CD4-positive, alpha-beta T cell treated with Interferon alpha-2 for 1 hour (primary cell): ENCODE measurements at regions not wholly inside any gene's neighbourhood (a gene's known extent, or its start where the extent isn't known, plus 50 kb on each side); places are given as distances from the start of the nearest gene placed in this dataset.
A peak's percentile ranks its signal among the peaks of the same experiment; 100 is the strongest.

Experiments used
- DNase-seq, 2 donors: peaks; one replicate each; pipeline ENCODE4 v3.0.0-alpha.2; 2020 to 2022

- peak in 1 of 2 donors; percentile 36 for DNase-seq
These were observed 154.1 kb upstream of the CD180 start for GRCh38 chr5:67350618-67351201.

DNA sequence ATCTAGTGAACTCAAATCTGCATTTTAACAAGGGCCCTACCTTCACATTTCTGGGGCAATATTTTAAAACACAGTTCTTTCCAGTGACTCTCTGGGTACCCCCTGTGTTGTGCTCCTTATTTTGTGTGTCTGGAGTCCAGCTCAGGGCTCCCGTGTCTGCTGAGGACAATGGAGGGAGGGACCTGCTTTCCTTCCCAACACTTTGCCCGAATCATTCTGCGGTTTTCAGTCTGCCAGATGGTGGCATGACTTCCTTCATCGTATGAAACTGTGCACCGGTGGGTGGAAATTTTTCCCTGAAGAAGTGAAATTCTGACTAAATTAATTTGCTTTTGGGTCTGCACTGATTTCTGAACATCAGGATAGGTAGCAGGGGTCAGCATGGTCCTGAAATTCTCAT lies 153.6 kb upstream of the CD180 start:
- DNase-seq = no peak

DNA sequence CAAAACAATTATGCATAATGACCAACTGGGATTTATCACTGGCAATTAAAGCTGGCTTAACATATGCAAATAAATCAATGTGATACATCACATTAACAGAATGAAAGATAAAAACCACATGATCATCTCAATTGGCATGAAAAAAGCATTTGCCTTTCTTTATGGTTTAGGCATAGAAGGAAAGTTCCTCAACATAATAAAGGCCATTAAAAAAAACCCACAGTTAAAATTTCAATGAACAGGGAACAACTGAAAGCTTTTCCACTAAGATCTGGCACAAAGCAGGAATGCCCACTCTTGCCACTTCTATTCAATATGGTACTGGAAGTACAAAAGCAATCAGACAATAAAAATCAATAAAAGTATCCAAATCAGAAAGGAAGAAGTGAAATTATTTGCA lies 151.2 kb upstream of the CD180 start:
- no peak for DNase-seq

GRCh38 chr5:67346611-67347010 lies 150.0 kb upstream of the CD180 start:
- DNase-seq = no peak

GRCh38 chr5:67344870-67345269 lies 148.3 kb upstream of the CD180 start:
- DNase-seq = no peak

DNA sequence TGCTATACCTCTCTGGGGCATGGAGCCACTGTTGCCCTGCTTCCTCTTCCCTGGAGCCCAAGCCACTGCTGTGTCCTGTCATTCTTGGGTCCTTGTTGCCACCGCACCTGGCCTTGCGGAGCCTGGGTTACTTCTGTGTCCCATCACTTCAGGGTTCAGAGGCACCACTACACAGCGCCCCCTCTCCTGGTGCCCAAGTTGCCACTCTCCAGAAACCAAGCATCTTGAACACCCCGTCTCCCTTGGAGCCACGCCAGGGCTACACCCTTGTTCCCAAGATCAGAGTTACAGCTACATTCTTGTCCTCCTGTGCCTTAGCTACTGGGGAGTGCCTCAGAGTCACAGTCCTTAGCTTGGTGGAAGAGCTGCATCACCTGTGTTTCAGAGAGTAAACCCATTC lies 147.2 kb upstream of the CD180 start:
- DNase-seq = no peak

GRCh38 chr5:67341478-67341877 lies 144.9 kb upstream of the CD180 start:
- DNase-seq = no peak

GRCh38 chr5:67339219-67339767 lies 142.7 kb upstream of the CD180 start:
- DNase-seq = no peak

- no peak for DNase-seq
These were observed 141.8 kb upstream of the CD180 start for GRCh38 chr5:67338421-67338820.

- no peak for DNase-seq
These were observed 141.2 kb upstream of the CD180 start for GRCh38 chr5:67337751-67338150.

DNA sequence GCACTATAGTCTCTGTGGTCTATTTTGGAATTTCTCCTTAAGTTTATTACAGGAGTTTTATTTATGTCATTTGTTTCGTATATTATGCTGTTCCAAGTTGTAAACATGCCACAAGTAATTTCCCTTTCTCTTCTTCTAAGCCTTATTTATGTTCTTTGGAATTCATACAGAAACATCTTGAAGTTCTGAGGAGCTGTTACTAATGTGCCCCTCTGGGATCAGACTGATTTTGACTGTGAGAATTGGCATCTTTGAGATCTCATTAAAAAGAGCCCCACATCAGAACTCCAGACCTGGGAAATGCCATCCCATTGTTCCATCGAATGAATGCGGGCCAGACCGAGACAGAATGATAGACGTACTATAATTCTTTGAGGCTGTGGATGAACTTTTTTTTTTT lies 138.8 kb upstream of the CD180 start:
- no peak for DNase-seq

DNA sequence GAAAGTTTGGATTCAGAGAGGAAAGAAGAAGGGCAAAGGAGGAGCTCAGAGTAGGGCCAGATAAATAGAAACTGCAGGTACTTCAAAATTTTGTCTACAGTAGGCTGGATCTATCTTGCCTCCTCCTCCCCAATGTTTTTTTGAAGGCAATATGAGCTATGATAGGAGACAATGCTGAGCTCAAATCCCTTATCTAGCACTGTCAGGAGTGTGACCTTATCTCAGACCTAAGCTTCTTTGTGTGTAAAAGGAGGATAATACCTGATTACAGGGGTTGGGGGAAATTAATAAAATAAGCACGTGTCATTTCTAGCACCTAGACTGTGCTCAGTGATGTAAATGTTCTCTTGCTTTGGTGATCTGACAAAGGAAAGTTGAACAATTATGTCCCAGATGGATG lies 137.8 kb upstream of the CD180 start:
- DNase-seq = no peak

- no peak for DNase-seq
These were observed 136.6 kb upstream of the CD180 start for GRCh38 chr5:67333171-67333570.

GRCh38 chr5:67331296-67331925 lies 134.8 kb upstream of the CD180 start:
- DNase-seq = no peak

DNA sequence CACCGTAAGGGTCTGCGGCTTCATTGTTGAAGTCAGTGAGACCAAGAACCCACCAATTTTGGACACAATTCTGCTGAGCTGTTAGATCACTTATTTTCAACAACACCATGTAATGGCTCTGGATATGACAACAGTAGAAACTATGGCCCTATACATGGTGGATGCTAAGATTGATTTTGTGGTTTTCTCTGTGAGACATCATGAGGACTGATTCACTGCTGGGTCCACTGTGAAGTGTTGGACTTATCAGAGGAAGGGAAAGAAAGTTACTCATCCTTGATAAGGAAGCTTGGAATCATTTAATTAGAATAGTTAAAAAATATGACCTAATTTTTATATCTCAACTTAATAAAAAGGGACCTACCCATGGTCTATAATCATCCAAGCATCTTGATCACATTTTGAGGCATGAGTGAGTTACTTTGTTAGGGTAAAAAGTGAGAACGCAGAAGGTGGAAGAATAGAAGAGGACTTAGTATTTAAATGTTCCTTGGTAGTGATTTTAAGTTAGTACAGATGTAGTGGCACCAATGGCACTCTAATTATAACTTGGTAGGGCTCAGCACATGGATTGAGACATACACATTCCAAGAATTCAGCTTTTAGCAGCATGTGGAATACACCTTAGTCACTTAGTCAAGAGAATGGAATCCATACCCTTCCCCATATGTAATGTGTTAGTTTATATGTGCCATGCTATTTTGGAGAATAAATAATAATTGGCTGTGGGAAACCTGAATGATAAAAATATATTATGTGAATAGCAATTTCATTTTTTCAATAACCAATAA lies 123.5 kb upstream of the CD180 start:
- DNase-seq = no peak

- DNase-seq = no peak
These were observed 122.1 kb upstream of the CD180 start for GRCh38 chr5:67318746-67319145.

DNA sequence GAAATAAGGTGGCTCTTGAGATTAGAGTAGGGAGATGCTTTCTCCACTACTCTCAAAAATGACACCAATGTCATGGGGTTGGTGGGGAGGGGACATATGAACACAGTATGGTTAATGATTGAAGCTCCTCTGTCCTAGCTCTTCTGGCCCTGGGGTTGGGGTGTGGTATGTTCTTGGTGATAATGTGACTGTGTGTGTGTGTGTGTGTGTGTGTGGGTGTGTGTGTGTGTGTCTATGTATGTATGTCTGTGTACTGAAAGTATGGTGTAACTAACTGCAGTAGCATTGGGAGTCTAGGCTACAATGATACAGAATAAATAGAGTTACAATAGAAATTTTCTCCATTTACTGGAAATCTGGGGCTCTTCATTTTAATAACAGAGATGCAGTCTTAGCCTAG lies 121.0 kb upstream of the CD180 start:
- no peak for DNase-seq

DNA sequence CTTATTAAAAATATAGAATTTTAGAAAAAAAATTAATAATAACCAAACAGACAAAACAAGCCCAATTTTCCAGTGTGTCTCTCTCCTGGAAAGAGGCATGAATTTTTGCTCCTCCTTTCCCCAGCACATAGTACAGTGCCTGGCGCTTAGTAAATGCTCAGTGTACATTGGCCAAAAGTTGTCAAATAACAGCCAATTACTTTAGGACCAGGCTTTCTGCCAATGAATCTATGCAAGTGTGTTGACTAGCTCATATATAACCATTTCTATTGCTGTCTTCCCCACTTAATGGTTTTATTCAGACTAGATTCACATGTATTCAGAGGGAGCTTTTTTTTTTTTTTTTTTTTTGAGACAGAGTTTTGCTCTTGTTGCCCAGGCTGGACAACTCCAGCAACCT lies 120.1 kb upstream of the CD180 start:
- DNase-seq = no peak

GRCh38 chr5:67315082-67315989 lies 118.7 kb upstream of the CD180 start:
- DNase-seq = no peak

DNA sequence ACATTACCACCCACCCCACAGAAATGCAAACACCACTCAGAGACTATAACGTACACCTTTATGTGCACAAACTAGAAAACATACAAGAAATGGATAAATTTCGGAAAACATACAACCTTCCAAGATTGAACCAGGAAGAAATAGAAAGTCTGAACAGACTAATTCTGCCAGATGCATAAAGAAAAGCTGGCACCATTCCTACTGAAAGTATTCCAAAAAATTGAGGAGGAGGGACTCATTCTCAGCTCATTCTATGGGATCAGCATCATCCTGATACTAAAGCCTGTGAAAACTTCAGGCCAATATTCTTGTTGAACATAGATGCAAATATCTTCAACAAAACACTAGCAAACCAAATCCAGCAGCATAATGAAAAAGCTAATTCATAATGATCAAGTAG lies 115.1 kb upstream of the CD180 start:
- no peak for DNase-seq

DNA sequence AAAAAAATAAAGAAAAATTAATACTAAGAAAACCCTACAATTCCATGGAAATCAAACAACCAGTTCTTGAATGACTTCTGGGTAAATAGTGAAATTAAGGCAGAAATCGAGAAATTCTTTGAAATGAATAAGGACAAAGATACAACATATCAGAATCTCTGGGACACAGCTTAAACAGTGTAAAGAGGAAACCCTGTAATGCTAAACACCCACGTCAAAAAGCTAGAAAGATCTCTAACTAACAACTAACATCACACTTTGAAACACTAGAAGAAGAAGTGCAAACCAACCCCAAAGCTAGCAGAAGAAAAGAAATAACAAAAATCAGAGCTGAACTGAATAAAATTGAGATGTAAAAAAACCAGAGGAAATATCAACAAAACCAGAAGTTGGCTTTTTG lies 114.6 kb upstream of the CD180 start:
- no peak for DNase-seq

DNA sequence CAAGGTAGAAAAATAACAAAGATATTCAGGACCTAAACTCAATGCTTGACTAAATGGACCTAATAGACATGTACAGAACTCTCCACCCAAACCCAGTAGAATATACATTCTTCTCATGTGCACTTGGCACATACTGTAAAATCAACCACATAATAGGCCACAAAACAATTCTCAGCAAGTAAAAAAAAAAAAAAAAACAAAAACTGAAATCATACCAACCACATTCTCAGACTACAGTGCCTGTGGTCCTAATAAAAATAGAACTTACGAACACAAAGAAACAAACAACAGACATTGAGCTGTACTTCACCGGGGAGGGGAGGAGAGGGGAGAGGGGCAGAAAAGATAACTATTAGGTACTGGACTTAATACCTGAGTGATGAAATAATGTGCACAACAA lies 114.1 kb upstream of the CD180 start:
- no peak for DNase-seq

DNA sequence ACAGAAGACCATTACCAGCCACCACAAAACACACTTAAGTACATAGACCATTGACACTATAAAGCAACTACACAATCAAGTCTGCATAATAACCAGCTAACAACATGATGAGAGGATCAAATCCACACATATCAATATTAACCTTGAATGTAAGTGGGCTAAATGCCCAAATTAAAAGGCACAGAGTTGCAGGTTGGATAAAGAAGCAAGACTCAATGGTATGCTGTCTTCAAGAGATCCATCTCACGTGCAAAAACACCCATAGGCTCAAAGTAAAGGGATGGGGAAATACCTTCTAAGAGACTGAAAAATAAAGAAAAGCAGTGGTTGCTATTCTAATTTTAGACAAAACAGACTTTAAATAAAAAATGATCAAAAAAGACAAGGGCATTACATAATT lies 113.6 kb upstream of the CD180 start:
- DNase-seq = no peak
